Liver (tissue), 3 donors: ENCODE measurements at regions not wholly inside any gene's neighbourhood (a gene's known extent, or its start where the extent isn't known, plus 50 kb on each side); places are given as distances from the start of the nearest gene placed in this dataset.

Experiments used
- EGR1 ChIP-seq, 2 donors: IDR thresholded peaks; 2 replicates each; pipeline ENCODE4 v1.6.1; 2016 to 2018; ENCODE audit warnings: antibody characterized with exemption in 2 of 2, low read depth in 2 of 2
- FOXA1 ChIP-seq: IDR thresholded peaks from 2 replicates; pipeline ENCODE4 v1.6.1; 2016; ENCODE audit warnings: antibody characterized with exemption
- GABPA ChIP-seq, 2 donors: IDR thresholded peaks in 1 of 2; conservative IDR thresholded peaks in 1 of 2; 2 replicates each; pipeline ENCODE4 v1.6.1; 2016; ENCODE audit warnings: antibody characterized with exemption in 2 of 2, mild to moderate bottlenecking in 1 of 2, moderate library complexity in 1 of 2
- JUND ChIP-seq, 2 donors: IDR thresholded peaks; 2 replicates each; pipeline ENCODE4 v1.6.1; 2016; ENCODE audit warnings: antibody characterized with exemption in 2 of 2
- NR2F2 ChIP-seq: IDR thresholded peaks from 2 replicates; pipeline ENCODE4 v1.6.1; 2016; ENCODE audit warnings: antibody characterized with exemption
- RAD21 ChIP-seq, 2 donors: IDR thresholded peaks; 2 replicates each; pipeline ENCODE4 v1.6.1; 2016; ENCODE audit warnings: antibody characterized with exemption in 2 of 2, mild to moderate bottlenecking in 2 of 2
- SP1 ChIP-seq: IDR thresholded peaks from 2 replicates; pipeline ENCODE4 v1.6.1; 2018; ENCODE audit warnings: antibody characterized with exemption, mild to moderate bottlenecking
- TAF1 ChIP-seq: conservative IDR thresholded peaks from 2 replicates; pipeline ENCODE4 v1.6.1; 2016; ENCODE audit warnings: antibody characterized with exemption, mild to moderate bottlenecking
- YY1 ChIP-seq: IDR thresholded peaks from 2 replicates; pipeline ENCODE4 v1.6.1; 2016; ENCODE audit warnings: antibody characterized with exemption, mild to moderate bottlenecking
- TF ChIP-seq, protein P1 (sequence below): fragments of 150-350 bp; IDR thresholded peaks from 2 replicates; pipeline ENCODE4 v1.5.1; 2017; ENCODE audit warnings: improper control_type of control experiment, low read depth, low read length; ENCODE audit not compliant: missing input control
- TF ChIP-seq, protein P2 (sequence below): IDR thresholded peaks from 2 replicates; pipeline ENCODE4 v1.6.1; 2016; ENCODE audit warnings: antibody characterized with exemption
- TF ChIP-seq, protein P3 (sequence below): IDR thresholded peaks from 2 replicates; pipeline ENCODE4 v1.6.1; 2016; ENCODE audit warnings: antibody characterized with exemption
- TF ChIP-seq, protein P4 (sequence below): IDR thresholded peaks from 2 replicates; pipeline ENCODE4 v1.6.1; 2016; ENCODE audit warnings: antibody characterized with exemption, mild to moderate bottlenecking
- TF ChIP-seq, protein P5 (sequence below): IDR thresholded peaks from 2 replicates; pipeline ENCODE4 v1.6.1; 2016; ENCODE audit warnings: antibody characterized with exemption
- donor health status: healthy.
- donor health status: healthy.

DNA sequence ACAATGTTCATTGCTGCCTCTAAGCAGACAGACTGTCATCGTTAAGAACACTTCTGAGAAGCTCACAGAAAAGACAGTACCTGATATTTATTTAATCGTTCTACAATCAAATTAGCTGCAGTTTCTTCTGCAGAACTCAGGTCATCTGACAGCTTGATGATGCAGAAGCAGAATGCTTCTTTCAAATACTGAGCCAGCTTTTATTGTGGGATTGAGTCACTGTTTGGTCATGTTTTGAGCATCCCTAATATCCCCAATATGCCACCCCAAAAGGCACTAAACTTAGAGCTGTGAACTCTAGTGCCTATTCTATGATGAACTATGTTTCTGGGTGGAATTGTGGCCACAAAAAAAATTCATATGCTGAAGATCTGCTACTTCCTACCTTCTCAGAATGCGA is 51.0 kb upstream of the NLGN4Y start:
- TF ChIP-seq FOXA1 (no peak), YY1 (no peak), GABPA (IDR thresholded peaks at IDR 0.05 in 1 of 2, conservative IDR thresholded peaks at IDR 0.05 in 1 of 2) (no peak), RAD21 (IDR thresholded peaks at IDR 0.05) (no peak), JUND (IDR thresholded peaks at IDR 0.05) (no peak), EGR1 (IDR thresholded peaks at IDR 0.05; ENCODE audit: low read depth in 2 of 2) (no peak), TAF1 (no peak), NR2F2 (no peak), SP1 (no peak)
- TF ChIP-seq, protein P1, sequence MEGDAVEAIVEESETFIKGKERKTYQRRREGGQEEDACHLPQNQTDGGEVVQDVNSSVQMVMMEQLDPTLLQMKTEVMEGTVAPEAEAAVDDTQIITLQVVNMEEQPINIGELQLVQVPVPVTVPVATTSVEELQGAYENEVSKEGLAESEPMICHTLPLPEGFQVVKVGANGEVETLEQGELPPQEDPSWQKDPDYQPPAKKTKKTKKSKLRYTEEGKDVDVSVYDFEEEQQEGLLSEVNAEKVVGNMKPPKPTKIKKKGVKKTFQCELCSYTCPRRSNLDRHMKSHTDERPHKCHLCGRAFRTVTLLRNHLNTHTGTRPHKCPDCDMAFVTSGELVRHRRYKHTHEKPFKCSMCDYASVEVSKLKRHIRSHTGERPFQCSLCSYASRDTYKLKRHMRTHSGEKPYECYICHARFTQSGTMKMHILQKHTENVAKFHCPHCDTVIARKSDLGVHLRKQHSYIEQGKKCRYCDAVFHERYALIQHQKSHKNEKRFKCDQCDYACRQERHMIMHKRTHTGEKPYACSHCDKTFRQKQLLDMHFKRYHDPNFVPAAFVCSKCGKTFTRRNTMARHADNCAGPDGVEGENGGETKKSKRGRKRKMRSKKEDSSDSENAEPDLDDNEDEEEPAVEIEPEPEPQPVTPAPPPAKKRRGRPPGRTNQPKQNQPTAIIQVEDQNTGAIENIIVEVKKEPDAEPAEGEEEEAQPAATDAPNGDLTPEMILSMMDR = no peak
- TF ChIP-seq, protein P2, sequence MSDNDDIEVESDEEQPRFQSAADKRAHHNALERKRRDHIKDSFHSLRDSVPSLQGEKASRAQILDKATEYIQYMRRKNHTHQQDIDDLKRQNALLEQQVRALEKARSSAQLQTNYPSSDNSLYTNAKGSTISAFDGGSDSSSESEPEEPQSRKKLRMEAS = no peak
- TF ChIP-seq, protein P3, sequence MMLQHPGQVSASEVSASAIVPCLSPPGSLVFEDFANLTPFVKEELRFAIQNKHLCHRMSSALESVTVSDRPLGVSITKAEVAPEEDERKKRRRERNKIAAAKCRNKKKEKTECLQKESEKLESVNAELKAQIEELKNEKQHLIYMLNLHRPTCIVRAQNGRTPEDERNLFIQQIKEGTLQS = no peak
- TF ChIP-seq, protein P4, sequence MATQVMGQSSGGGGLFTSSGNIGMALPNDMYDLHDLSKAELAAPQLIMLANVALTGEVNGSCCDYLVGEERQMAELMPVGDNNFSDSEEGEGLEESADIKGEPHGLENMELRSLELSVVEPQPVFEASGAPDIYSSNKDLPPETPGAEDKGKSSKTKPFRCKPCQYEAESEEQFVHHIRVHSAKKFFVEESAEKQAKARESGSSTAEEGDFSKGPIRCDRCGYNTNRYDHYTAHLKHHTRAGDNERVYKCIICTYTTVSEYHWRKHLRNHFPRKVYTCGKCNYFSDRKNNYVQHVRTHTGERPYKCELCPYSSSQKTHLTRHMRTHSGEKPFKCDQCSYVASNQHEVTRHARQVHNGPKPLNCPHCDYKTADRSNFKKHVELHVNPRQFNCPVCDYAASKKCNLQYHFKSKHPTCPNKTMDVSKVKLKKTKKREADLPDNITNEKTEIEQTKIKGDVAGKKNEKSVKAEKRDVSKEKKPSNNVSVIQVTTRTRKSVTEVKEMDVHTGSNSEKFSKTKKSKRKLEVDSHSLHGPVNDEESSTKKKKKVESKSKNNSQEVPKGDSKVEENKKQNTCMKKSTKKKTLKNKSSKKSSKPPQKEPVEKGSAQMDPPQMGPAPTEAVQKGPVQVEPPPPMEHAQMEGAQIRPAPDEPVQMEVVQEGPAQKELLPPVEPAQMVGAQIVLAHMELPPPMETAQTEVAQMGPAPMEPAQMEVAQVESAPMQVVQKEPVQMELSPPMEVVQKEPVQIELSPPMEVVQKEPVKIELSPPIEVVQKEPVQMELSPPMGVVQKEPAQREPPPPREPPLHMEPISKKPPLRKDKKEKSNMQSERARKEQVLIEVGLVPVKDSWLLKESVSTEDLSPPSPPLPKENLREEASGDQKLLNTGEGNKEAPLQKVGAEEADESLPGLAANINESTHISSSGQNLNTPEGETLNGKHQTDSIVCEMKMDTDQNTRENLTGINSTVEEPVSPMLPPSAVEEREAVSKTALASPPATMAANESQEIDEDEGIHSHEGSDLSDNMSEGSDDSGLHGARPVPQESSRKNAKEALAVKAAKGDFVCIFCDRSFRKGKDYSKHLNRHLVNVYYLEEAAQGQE = no peak
- TF ChIP-seq, protein P5, sequence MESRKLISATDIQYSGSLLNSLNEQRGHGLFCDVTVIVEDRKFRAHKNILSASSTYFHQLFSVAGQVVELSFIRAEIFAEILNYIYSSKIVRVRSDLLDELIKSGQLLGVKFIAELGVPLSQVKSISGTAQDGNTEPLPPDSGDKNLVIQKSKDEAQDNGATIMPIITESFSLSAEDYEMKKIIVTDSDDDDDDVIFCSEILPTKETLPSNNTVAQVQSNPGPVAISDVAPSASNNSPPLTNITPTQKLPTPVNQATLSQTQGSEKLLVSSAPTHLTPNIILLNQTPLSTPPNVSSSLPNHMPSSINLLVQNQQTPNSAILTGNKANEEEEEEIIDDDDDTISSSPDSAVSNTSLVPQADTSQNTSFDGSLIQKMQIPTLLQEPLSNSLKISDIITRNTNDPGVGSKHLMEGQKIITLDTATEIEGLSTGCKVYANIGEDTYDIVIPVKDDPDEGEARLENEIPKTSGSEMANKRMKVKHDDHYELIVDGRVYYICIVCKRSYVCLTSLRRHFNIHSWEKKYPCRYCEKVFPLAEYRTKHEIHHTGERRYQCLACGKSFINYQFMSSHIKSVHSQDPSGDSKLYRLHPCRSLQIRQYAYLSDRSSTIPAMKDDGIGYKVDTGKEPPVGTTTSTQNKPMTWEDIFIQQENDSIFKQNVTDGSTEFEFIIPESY = no peak
